Right atrium auricular region (tissue), 2 donors: ENCODE measurements at regions not wholly inside any gene's neighbourhood (a gene's known extent, or its start where the extent isn't known, plus 50 kb on each side); places are given as distances from the start of the nearest gene placed in this dataset.
A peak's percentile ranks its signal among the peaks of the same experiment; 100 is the strongest.

ENCODE experiments used
- DNase-seq: peaks from one replicate; pipeline ENCODE4 v3.0.0-alpha.2; 2019; ENCODE audit warnings: low spot score
- H3K27ac ChIP-seq, 2 donors: fragments of 200-600 bp; sonication (generic); 1 replicate in 1 of 2; 2 replicates in 1 of 2; pipeline ENCODE4 v1.5.1; 2016 to 2019
- H3K27me3 ChIP-seq, 2 donors: fragments of 200-600 bp; sonication (generic); one replicate each; pipeline versions ENCODE4 v1.5.1 to v1.6.0; 2017 to 2019
- H3K36me3 ChIP-seq: fragments of 200-600 bp; sonication (generic); one replicate; pipeline ENCODE4 v1.5.1; 2016
- H3K4me1 ChIP-seq, 2 donors: fragments of 200-600 bp; sonication (generic); one replicate each; pipeline versions ENCODE4 v1.5.1 to v1.6.0; 2017 to 2019
- H3K4me3 ChIP-seq, 2 donors: fragments of 200-600 bp; sonication (generic); 1 replicate in 1 of 2; 2 replicates in 1 of 2; pipeline ENCODE4 v1.5.1; 2017 to 2019; ENCODE audit warnings: mild to moderate bottlenecking in 1 of 2, moderate library complexity in 1 of 2
- H3K9me3 ChIP-seq, 2 donors: fragments of 200-600 bp; sonication (generic); one replicate each; pipeline ENCODE4 v1.5.1; 2019
- TF ChIP-seq, protein P1 (sequence below), 2 donors: fragments of 200-600 bp; sonication (generic); IDR thresholded peaks; one replicate each; pipeline ENCODE4 v1.5.1; 2019; ENCODE audit warnings: antibody characterized with exemption in 2 of 2

- H3K36me3 ChIP-seq, result no peaks in the 10 kb centered on the region
- no peaks in the 10 kb centered on the region for H3K27me3 ChIP-seq
- H3K4me1 ChIP-seq, result no peaks in the 10 kb centered on the region
- DNase-seq, result peak; percentile 18
- H3K27ac ChIP-seq, result no peak overlapping the region
- TF ChIP-seq, protein P1, sequence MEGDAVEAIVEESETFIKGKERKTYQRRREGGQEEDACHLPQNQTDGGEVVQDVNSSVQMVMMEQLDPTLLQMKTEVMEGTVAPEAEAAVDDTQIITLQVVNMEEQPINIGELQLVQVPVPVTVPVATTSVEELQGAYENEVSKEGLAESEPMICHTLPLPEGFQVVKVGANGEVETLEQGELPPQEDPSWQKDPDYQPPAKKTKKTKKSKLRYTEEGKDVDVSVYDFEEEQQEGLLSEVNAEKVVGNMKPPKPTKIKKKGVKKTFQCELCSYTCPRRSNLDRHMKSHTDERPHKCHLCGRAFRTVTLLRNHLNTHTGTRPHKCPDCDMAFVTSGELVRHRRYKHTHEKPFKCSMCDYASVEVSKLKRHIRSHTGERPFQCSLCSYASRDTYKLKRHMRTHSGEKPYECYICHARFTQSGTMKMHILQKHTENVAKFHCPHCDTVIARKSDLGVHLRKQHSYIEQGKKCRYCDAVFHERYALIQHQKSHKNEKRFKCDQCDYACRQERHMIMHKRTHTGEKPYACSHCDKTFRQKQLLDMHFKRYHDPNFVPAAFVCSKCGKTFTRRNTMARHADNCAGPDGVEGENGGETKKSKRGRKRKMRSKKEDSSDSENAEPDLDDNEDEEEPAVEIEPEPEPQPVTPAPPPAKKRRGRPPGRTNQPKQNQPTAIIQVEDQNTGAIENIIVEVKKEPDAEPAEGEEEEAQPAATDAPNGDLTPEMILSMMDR (IDR thresholded peaks at IDR 0.05), result no peak
- H3K9me3 ChIP-seq, result no peaks in the 10 kb centered on the region
- H3K4me3 ChIP-seq, result no peak overlapping the region
These were observed 590.9 kb downstream of the AJAP1 start for GRCh38 chr1:5245348-5245747.

DNA sequence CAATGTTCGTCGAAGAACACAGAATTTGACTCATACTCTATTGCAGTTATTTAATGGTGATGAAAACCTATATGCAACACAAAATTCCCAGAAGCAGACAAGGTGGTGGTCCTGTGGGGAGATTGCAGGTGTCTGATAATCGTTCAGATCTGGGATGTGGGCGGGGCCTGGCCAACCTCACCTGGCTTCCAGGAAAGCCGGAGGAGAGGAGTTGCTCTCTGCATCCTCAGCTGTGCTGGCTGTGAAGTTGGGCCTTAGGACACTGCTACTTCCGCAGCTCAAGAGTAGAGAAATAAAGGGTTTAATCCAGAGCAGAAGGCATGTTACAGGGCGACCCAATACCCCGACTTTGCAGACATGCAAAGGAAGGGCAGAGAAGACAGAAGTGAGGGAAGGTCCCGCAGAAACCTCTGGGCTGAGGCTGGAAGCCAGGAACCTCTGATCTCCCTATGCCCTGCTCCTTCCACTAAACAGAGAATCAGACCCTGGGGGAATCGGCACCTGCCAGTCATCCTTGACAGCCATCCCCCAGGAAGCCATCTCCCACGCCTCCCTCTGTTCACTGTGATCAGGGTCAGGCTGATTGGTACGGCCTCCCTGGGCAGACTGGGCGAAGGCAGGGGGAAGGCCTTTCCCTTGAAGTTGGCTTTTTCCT is 590.3 kb downstream of the AJAP1 start:
- Histone ChIP-seq H3K27ac (no peak overlapping the region), H3K9me3 (no peaks in the 10 kb centered on the region), H3K27me3 (no peaks in the 10 kb centered on the region), H3K36me3 (no peaks in the 10 kb centered on the region), H3K4me1 (no peaks in the 10 kb centered on the region), H3K4me3 (no peak overlapping the region)
- TF ChIP-seq, protein P1 (IDR thresholded peaks at IDR 0.05), result no peak
- peak; percentile 32 for DNase-seq

- no peaks in the 10 kb centered on the region for H3K9me3 ChIP-seq
- no peaks in the 10 kb centered on the region for H3K36me3 ChIP-seq
- TF ChIP-seq, protein P1 (IDR thresholded peaks at IDR 0.05), result no peak
- DNase-seq, result no peak
- no peaks in the 10 kb centered on the region for H3K4me1 ChIP-seq
- H3K27ac ChIP-seq, result no peak overlapping the region
- no peaks in the 10 kb centered on the region for H3K27me3 ChIP-seq
- H3K4me3 ChIP-seq, result no peak overlapping the region
These were observed 588.4 kb downstream of the AJAP1 start for GRCh38 chr1:5242850-5243249.

DNA sequence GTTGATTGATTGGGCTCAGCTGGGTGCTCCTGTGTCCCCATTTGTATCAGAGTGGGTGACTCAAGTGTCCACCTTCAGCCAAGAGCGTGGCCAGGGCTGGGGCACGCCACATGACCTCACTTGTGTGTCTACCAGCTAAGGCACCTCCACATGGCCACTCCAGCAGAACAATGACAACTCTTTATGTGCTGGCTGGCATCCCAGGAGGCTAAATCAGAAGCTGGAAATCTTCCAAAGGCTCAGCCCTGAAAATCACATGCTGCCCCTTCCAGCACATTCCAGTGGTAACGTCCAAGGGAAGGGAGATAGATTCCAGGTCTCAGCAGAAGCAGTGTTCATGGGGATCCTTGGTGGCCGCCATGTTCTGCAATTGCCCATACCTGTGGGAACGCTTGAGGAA is 585.5 kb downstream of the AJAP1 start:
- H3K9me3 ChIP-seq, result no peaks in the 10 kb centered on the region
- no peaks in the 10 kb centered on the region for H3K36me3 ChIP-seq
- TF ChIP-seq, protein P1 (IDR thresholded peaks at IDR 0.05), result no peak
- no peak for DNase-seq
- H3K27ac ChIP-seq, result no peak overlapping the region
- no peaks in the 10 kb centered on the region for H3K4me1 ChIP-seq
- H3K4me3 ChIP-seq, result no peak overlapping the region
- H3K27me3 ChIP-seq, result no peaks in the 10 kb centered on the region

- Histone ChIP-seq H3K9me3 (no peaks in the 10 kb centered on the region), H3K27me3 (no peaks in the 10 kb centered on the region)
These were observed 584.1 kb downstream of the AJAP1 start for GRCh38 chr1:5238351-5239130.

More at GRCh38 chr1:5238351-5239130, 584.1 kb downstream of the AJAP1 start:
- Histone ChIP-seq H3K27ac (no peak overlapping the region), H3K36me3 (no peaks in the 10 kb centered on the region), H3K4me1 (no peaks in the 10 kb centered on the region), H3K4me3 (no peak overlapping the region)
- TF ChIP-seq, protein P1 (IDR thresholded peaks at IDR 0.05), result no peak
- DNase-seq, result no peak
